H1 (cell line): ENCODE measurements at regions not wholly inside any gene's neighbourhood (a gene's known extent, or its start where the extent isn't known, plus 50 kb on each side); places are given as distances from the start of the nearest gene placed in this dataset.
"Not testable (repeated sequence)": the region's sequence is repeated elsewhere in the genome, so short reads cannot be mapped to it uniquely, and the experiment has no call there.

ENCODE experiments used
- CTCF ChIP-seq, 3 experiments: IDR thresholded peaks; 1 replicate in 2 of 3; 2 replicates in 1 of 3; pipeline versions ENCODE4 v1.5.1 to v1.6.1; 2011; ENCODE audit warnings: low read length in 3 of 3, mild to moderate bottlenecking in 3 of 3, inconsistent platforms in 2 of 3, low read depth in 1 of 3, moderate library complexity in 1 of 3; ENCODE audit not compliant: insufficient read depth in 1 of 3; ENCODE audit errors: control extremely low read depth in 1 of 3
- GABPA ChIP-seq: IDR thresholded peaks from 2 replicates; pipeline ENCODE4 v1.6.1; 2011; ENCODE audit warnings: mild to moderate bottlenecking, low read length, moderate library complexity, borderline replicate concordance; ENCODE audit not compliant: insufficient read depth
- POLR2A ChIP-seq, 2 experiments: IDR thresholded peaks; 1 replicate in 1 of 2; 2 replicates in 1 of 2; pipeline ENCODE4 v1.6.1; 2011; ENCODE audit warnings: low read depth in 2 of 2, low read length in 2 of 2, mild to moderate bottlenecking in 2 of 2; ENCODE audit errors: control extremely low read depth in 1 of 2
- POLR2AphosphoS5 ChIP-seq: IDR thresholded peaks from 2 replicates; pipeline ENCODE4 v1.6.1; 2011; ENCODE audit warnings: low read depth, low read length
- SAP30 ChIP-seq: fragments of 300-600 bp; sonication (generic); IDR thresholded peaks from 2 replicates; pipeline ENCODE4 v1.7.1; 2012; ENCODE audit warnings: low read length, moderate library complexity, mild to moderate bottlenecking, inconsistent platforms; ENCODE audit not compliant: insufficient read depth, insufficient replicate concordance
- SUZ12 ChIP-seq: fragments of 200-600 bp; sonication (generic); IDR thresholded peaks from 2 replicates; pipeline ENCODE4 v1.6.1; 2012; ENCODE audit warnings: mild to moderate bottlenecking, inconsistent platforms, low read length, moderate library complexity, mixed read lengths
- TAF1 ChIP-seq: IDR thresholded peaks from 2 replicates; pipeline ENCODE4 v1.6.1; 2011; ENCODE audit warnings: mild to moderate bottlenecking, low read depth, low read length

GRCh38 chr7:57776136-57776856 lies 326.3 kb downstream of the ZNF716 start:
- not testable (repeated sequence) for TF ChIP-seq POLR2AphosphoS5; TAF1; SAP30; POLR2A (IDR thresholded peaks at IDR 0.05; ENCODE audit: control extremely low read depth in 1 of 2, low read depth in 2 of 2, low read length in 2 of 2); CTCF (IDR thresholded peaks at IDR 0.05; ENCODE audit: control extremely low read depth in 1 of 3, insufficient read depth in 1 of 3, low read depth in 1 of 3, low read length in 3 of 3); SUZ12; GABPA
